Left lung (tissue), 4 donors: ENCODE measurements at regions not wholly inside any gene's neighbourhood (a gene's known extent, or its start where the extent isn't known, plus 50 kb on each side); places are given as distances from the start of the nearest gene placed in this dataset.
A peak's percentile ranks its signal among the peaks of the same experiment; 100 is the strongest.

Experiments used
- ATAC-seq: fragments of 200-7000 bp; cut with Tn5 transposase; one replicate; pipeline ENCODE4 v1.9.1; 2020; ENCODE audit warnings: moderate library complexity
- DNase-seq, 4 donors: peaks; one replicate each; pipeline ENCODE4 v3.0.0-alpha.2; 2013 to 2020
- H3K27ac ChIP-seq, 2 donors: fragments of 200-600 bp; sonication (generic) in 1 of 2; one replicate each; pipeline versions ENCODE4 v1.5.0 to v1.8.0; 2020 to 2021
- H3K27me3 ChIP-seq, 2 donors: fragments of 200-600 bp; sonication (generic) in 1 of 2; one replicate each; pipeline versions ENCODE4 v1.5.0 to v1.8.0; 2020 to 2021
- H3K36me3 ChIP-seq, 2 donors: fragments of 200-600 bp; sonication (generic) in 1 of 2; one replicate each; pipeline versions ENCODE4 v1.5.0 to v1.8.0; 2020 to 2021
- H3K4me1 ChIP-seq, 2 donors: fragments of 200-600 bp; one replicate each; pipeline ENCODE4 v1.8.0; 2021
- H3K4me3 ChIP-seq, 2 donors: fragments of 200-600 bp; sonication (generic) in 1 of 2; one replicate each; pipeline versions ENCODE4 v1.5.0 to v1.8.0; 2020 to 2021; ENCODE audit warnings: mild to moderate bottlenecking in 1 of 2
- H3K9me3 ChIP-seq, 2 donors: fragments of 200-600 bp; sonication (generic) in 1 of 2; one replicate each; pipeline versions ENCODE4 v1.5.0 to v1.8.0; 2020 to 2021
- CTCF ChIP-seq, 2 donors: fragments of 200-600 bp; sonication (generic) in 1 of 2; IDR thresholded peaks; one replicate each; pipeline versions ENCODE4 v1.5.0 to v1.8.0; 2021; ENCODE audit warnings: antibody characterized with exemption in 2 of 2
- intact Hi-C, 2 donors: fragments of 100-400 bp; cut with DNase I; formaldehyde crosslinking; loops; one replicate each; pipeline versions ENCODE4 v1.11.2 to v1.14.2; 2022
- donor health status: DM: no; HTN: yes; CAD: no.
- donor health status: DM: no; HTN: no; CAD: no.

- no peak overlapping the region for H3K27ac ChIP-seq
- ATAC-seq: peak; percentile 55
- no peak for DNase-seq
- no peak overlapping the region for H3K4me3 ChIP-seq
- intact Hi-C loops: no loop called here
- no peaks in the 10 kb centered on the region for H3K27me3 ChIP-seq
- no peak for TF ChIP-seq CTCF (IDR thresholded peaks at IDR 0.05)
- peaks cover 1 to 6% of the 10 kb centered on the region in 2 donors for H3K4me1 ChIP-seq
- no peaks in the 10 kb centered on the region for H3K36me3 ChIP-seq
- no peaks in the 10 kb centered on the region for H3K9me3 ChIP-seq
These were observed 74.1 kb downstream of the PLEKHG1 start for GRCh38 chr6:150673720-150674346.

- Histone ChIP-seq H3K4me3 (no peak overlapping the region), H3K4me1 (no peaks in the 10 kb centered on the region), H3K9me3 (no peaks in the 10 kb centered on the region), H3K27ac (no peak overlapping the region), H3K36me3 (no peaks in the 10 kb centered on the region), H3K27me3 (no peaks in the 10 kb centered on the region)
- intact Hi-C loops: no loop called here
- no peak for ATAC-seq
- DNase-seq: no peak
- no peak for TF ChIP-seq CTCF (IDR thresholded peaks at IDR 0.05)
These were observed 76.7 kb downstream of the PLEKHG1 start for GRCh38 chr6:150676344-150676743.

GRCh38 chr6:150676772-150677171 is 77.1 kb downstream of the PLEKHG1 start:
- intact Hi-C loops: no loop called here
- no peaks in the 10 kb centered on the region for H3K4me1 ChIP-seq
- no peak for TF ChIP-seq CTCF (IDR thresholded peaks at IDR 0.05)
- H3K4me3 ChIP-seq: no peak overlapping the region
- H3K36me3 ChIP-seq: no peaks in the 10 kb centered on the region
- DNase-seq: no peak
- H3K9me3 ChIP-seq: no peaks in the 10 kb centered on the region
- no peak overlapping the region for H3K27ac ChIP-seq
- H3K27me3 ChIP-seq: no peaks in the 10 kb centered on the region
- no peak for ATAC-seq

- intact Hi-C loops: no loop called here
- ATAC-seq: no peak
- H3K9me3 ChIP-seq: no peaks in the 10 kb centered on the region
- H3K4me1 ChIP-seq: peaks cover 0 to 6% of the 10 kb centered on the region in 2 donors
- no peak overlapping the region for H3K4me3 ChIP-seq
- H3K27ac ChIP-seq: no peak overlapping the region
- no peaks in the 10 kb centered on the region for H3K36me3 ChIP-seq
- DNase-seq: no peak
- TF ChIP-seq CTCF (IDR thresholded peaks at IDR 0.05): no peak
- no peaks in the 10 kb centered on the region for H3K27me3 ChIP-seq
These were observed 80.8 kb downstream of the PLEKHG1 start for GRCh38 chr6:150680510-150680909.

GRCh38 chr6:150681578-150682395 is 82.1 kb downstream of the PLEKHG1 start:
- intact Hi-C loops: no loop called here
- ATAC-seq: peak; percentile 33
- TF ChIP-seq CTCF (IDR thresholded peaks at IDR 0.05): no peak
- DNase-seq: no peak
- Histone ChIP-seq H3K27me3 (no peaks in the 10 kb centered on the region), H3K36me3 (no peaks in the 10 kb centered on the region), H3K4me1 (peaks cover 0 to 6% of the 10 kb centered on the region in 2 donors), H3K27ac (peak overlapping the region in 1 of 2 donors; percentile 63), H3K4me3 (no peak overlapping the region), H3K9me3 (no peaks in the 10 kb centered on the region)
